OCI-LY3 (cell line): ENCODE measurements at regions not wholly inside any gene's neighbourhood (a gene's known extent, or its start where the extent isn't known, plus 50 kb on each side); places are given as distances from the start of the nearest gene placed in this dataset.
"Not testable (repeated sequence)": the region's sequence is repeated elsewhere in the genome, so short reads cannot be mapped to it uniquely, and the experiment has no call there.

Experiments used
- H2AFZ ChIP-seq: fragments of 200-600, 300-600 bp; shearing (Covaris generic); 2 replicates; pipeline ENCODE4 v1.6.0; 2014; ENCODE audit warnings: antibody characterized with exemption, low read depth, low read length
- H3K27ac ChIP-seq: fragments of 200-600, 300-600 bp; sonication (generic); 2 replicates; pipeline ENCODE4 v1.5.1; 2014; ENCODE audit warnings: mild to moderate bottlenecking, low read length, moderate library complexity, mixed read lengths
- H3K27me3 ChIP-seq: fragments of 200-600, 300-600 bp; sonication (generic); 2 replicates; pipeline ENCODE4 v1.6.1; 2014; ENCODE audit warnings: low read depth, low read length, mixed read lengths
- H3K36me3 ChIP-seq: fragments of 200-600, 300-600 bp; sonication (generic); replicated peaks from 2 replicates; pipeline ENCODE3; 2014; ENCODE audit warnings: low read depth, low read length, mixed read lengths
- H3K4me1 ChIP-seq: fragments of 300-600, 200-600 bp; sonication (generic); 2 replicates; pipeline ENCODE4 v1.6.1; 2014; ENCODE audit warnings: low read length, mixed read lengths
- H3K4me2 ChIP-seq: fragments of 200-600, 300-600 bp; sonication (generic); 2 replicates; pipeline ENCODE4 v1.6.1; 2014; ENCODE audit warnings: low read length, mixed read lengths
- H3K4me3 ChIP-seq: fragments of 300-600, 200-600 bp; sonication (generic); 2 replicates; pipeline ENCODE4 v1.5.1; 2014; ENCODE audit warnings: antibody characterized with exemption, mild to moderate bottlenecking, low read length, moderate library complexity
- H3K79me2 ChIP-seq: fragments of 300-600, 200-600 bp; shearing (Covaris generic); 2 replicates; pipeline ENCODE4 v1.6.1; 2014; ENCODE audit warnings: mild to moderate bottlenecking, low read length, mixed read lengths
- H3K9ac ChIP-seq: fragments of 300-600, 200-600 bp; shearing (Covaris generic); 2 replicates; pipeline ENCODE4 v1.6.0; 2014; ENCODE audit warnings: mild to moderate bottlenecking, low read length, moderate library complexity
- H3K9me3 ChIP-seq: fragments of 200-600, 300-600 bp; shearing (Covaris generic); 2 replicates; pipeline ENCODE4 v1.6.1; 2014; ENCODE audit warnings: low read length, mixed read lengths; ENCODE audit not compliant: insufficient read depth
- H4K20me1 ChIP-seq: fragments of 200-600, 300-600 bp; sonication (generic); 2 replicates; pipeline ENCODE4 v1.6.1; 2016; ENCODE audit warnings: low read length, mixed read lengths; ENCODE audit not compliant: insufficient read depth
- CTCF ChIP-seq: fragments of 200-600, 300-600 bp; sonication (generic); IDR thresholded peaks from 2 replicates; pipeline ENCODE4 v1.5.1; 2014; ENCODE audit warnings: antibody characterized with exemption, low read length, low read depth
- EZH2phosphoT487 ChIP-seq: fragments of 200-600 bp; shearing (Covaris generic); IDR thresholded peaks from 2 replicates; pipeline ENCODE4 v1.6.1; 2018; ENCODE audit warnings: antibody characterized with exemption, mixed run types, low read depth

- Histone ChIP-seq H2AFZ (no peak overlapping the region), H3K4me3 (no peak overlapping the region), H3K27me3 (no peaks in the 10 kb centered on the region)
Observed at GRCh38 chr15:24784506-24784905, 108.9 kb downstream of the NPAP1 start.

GRCh38 chr15:24786347-24786746, 110.8 kb downstream of the NPAP1 start:
- TF ChIP-seq CTCF = no peak
- TF ChIP-seq EZH2phosphoT487 = no peak
- Histone ChIP-seq H3K36me3 (no peaks in the 10 kb centered on the region), H3K9ac (no peak overlapping the region), H4K20me1 (no peaks in the 10 kb centered on the region), H3K4me1 (peaks cover 4% of the 10 kb centered on the region; the same call in 1 of the 2 replicates), H3K27me3 (no peaks in the 10 kb centered on the region), H3K9me3 (0 out of 2 replicates have a peak, but pooled peaks cover 3% of the 10 kb centered on the region), H2AFZ (no peak overlapping the region), H3K4me2 (no peak overlapping the region), H3K79me2 (no peaks in the 10 kb centered on the region), H3K4me3 (no peak overlapping the region), H3K27ac (no peak overlapping the region)

More at GRCh38 chr15:24784506-24784905, 108.9 kb downstream of the NPAP1 start:
- 0 out of 2 replicates have a peak, but pooled peaks cover 3% of the 10 kb centered on the region for H3K9me3 ChIP-seq
- no peak overlapping the region for H3K27ac ChIP-seq
- H3K36me3 ChIP-seq = no peaks in the 10 kb centered on the region
- H4K20me1 ChIP-seq = no peaks in the 10 kb centered on the region
- no peak overlapping the region for H3K9ac ChIP-seq
- peaks cover 4% of the 10 kb centered on the region; the same call in 1 of the 2 replicates for H3K4me1 ChIP-seq
- no peaks in the 10 kb centered on the region for H3K79me2 ChIP-seq
- no peak for TF ChIP-seq EZH2phosphoT487
- TF ChIP-seq CTCF = no peak
- no peak overlapping the region for H3K4me2 ChIP-seq

- H3K9me3 ChIP-seq, H2AFZ ChIP-seq, H3K4me3 ChIP-seq, H3K4me1 ChIP-seq, H3K79me2 ChIP-seq, H4K20me1 ChIP-seq, H3K4me2 ChIP-seq, H3K27me3 ChIP-seq, H3K27ac ChIP-seq, H3K9ac ChIP-seq, H3K36me3 ChIP-seq: not testable (repeated sequence)
Observed at GRCh38 chr15:24802624-24803023, 127.0 kb downstream of the NPAP1 start.

GRCh38 chr15:24819680-24820079, 135.1 kb upstream of the SNRPN start:
- no peaks in the 10 kb centered on the region for H3K79me2 ChIP-seq
- H2AFZ ChIP-seq = no peak overlapping the region
- no peaks in the 10 kb centered on the region for H3K27me3 ChIP-seq
- no peaks in the 10 kb centered on the region for H3K4me1 ChIP-seq
- no peak overlapping the region for H3K9ac ChIP-seq
- H3K4me2 ChIP-seq = no peak overlapping the region
- H3K27ac ChIP-seq = no peak overlapping the region
- no peaks in the 10 kb centered on the region for H3K36me3 ChIP-seq
- H3K9me3 ChIP-seq = no peaks in the 10 kb centered on the region
- no peaks in the 10 kb centered on the region for H4K20me1 ChIP-seq
- TF ChIP-seq EZH2phosphoT487 = no peak
- H3K4me3 ChIP-seq = no peak overlapping the region

GRCh38 chr15:24823473-24823872, 131.3 kb upstream of the SNRPN start:
- TF ChIP-seq CTCF = no peak
- no peak for TF ChIP-seq EZH2phosphoT487
- H3K4me2 ChIP-seq = no peak overlapping the region
- H3K27ac ChIP-seq = no peak overlapping the region
- H3K36me3 ChIP-seq = no peaks in the 10 kb centered on the region
- no peaks in the 10 kb centered on the region for H3K4me1 ChIP-seq
- no peak overlapping the region for H2AFZ ChIP-seq
- H3K4me3 ChIP-seq = no peak overlapping the region
- H3K27me3 ChIP-seq = no peaks in the 10 kb centered on the region
- no peaks in the 10 kb centered on the region for H3K9me3 ChIP-seq
- no peak overlapping the region for H3K9ac ChIP-seq
- H3K79me2 ChIP-seq = no peaks in the 10 kb centered on the region
- no peaks in the 10 kb centered on the region for H4K20me1 ChIP-seq
